GM23248 (cell line): ENCODE measurements at regions not wholly inside any gene's neighbourhood (a gene's known extent, or its start where the extent isn't known, plus 50 kb on each side); places are given as distances from the start of the nearest gene placed in this dataset.

ENCODE experiments used
- DNase-seq: peaks from one replicate; pipeline ENCODE4 v3.0.0-alpha.2; 2015
- H2AFZ ChIP-seq: fragments of 200-600 bp; sonication (generic); 2 replicates; pipeline ENCODE4 v1.6.1; 2016; ENCODE audit warnings: antibody characterized with exemption
- H3F3A ChIP-seq: fragments of 200-600 bp; sonication (generic); 2 replicates; pipeline ENCODE4 v1.6.1; 2016; ENCODE audit warnings: mild to moderate bottlenecking, antibody characterized with exemption, mixed run types; ENCODE audit not compliant: insufficient read depth
- H3K27ac ChIP-seq: fragments of 200-600 bp; sonication (generic); 2 replicates; pipeline ENCODE4 v1.5.1; 2016; ENCODE audit warnings: mild to moderate bottlenecking
- H3K27me3 ChIP-seq: fragments of 200-600 bp; sonication (generic); replicated peaks from 2 replicates; pipeline ENCODE4 v1.6.1; 2016; ENCODE audit warnings: mild to moderate bottlenecking; ENCODE audit not compliant: insufficient read depth
- H3K36me3 ChIP-seq: fragments of 200-600 bp; sonication (generic); 2 replicates; pipeline ENCODE4 v1.6.1; 2016; ENCODE audit warnings: low read depth, mild to moderate bottlenecking
- H3K4me1 ChIP-seq: fragments of 200-600 bp; sonication (generic); 2 replicates; pipeline ENCODE4 v1.6.1; 2016; ENCODE audit warnings: mild to moderate bottlenecking; ENCODE audit not compliant: insufficient read depth
- H3K4me2 ChIP-seq: fragments of 200-600 bp; sonication (generic); one replicate; pipeline ENCODE4 v1.6.1; 2016; ENCODE audit warnings: mild to moderate bottlenecking; ENCODE audit not compliant: unreplicated experiment
- H3K4me3 ChIP-seq: fragments of 200-600 bp; sonication (generic); 2 replicates; pipeline ENCODE4 v1.5.1; 2016; ENCODE audit warnings: mild to moderate bottlenecking
- H3K79me2 ChIP-seq: fragments of 200-600 bp; sonication (generic); 2 replicates; pipeline ENCODE4 v1.6.1; 2016; ENCODE audit warnings: mild to moderate bottlenecking; ENCODE audit not compliant: insufficient read depth
- H3K9ac ChIP-seq: fragments of 200-600 bp; sonication (generic); 2 replicates; pipeline ENCODE4 v1.6.1; 2016; ENCODE audit warnings: mild to moderate bottlenecking
- H3K9me2 ChIP-seq: fragments of 200-600 bp; sonication (generic); 2 replicates; pipeline ENCODE4 v1.6.1; 2016; ENCODE audit warnings: mixed run types, mild to moderate bottlenecking, moderate library complexity; ENCODE audit not compliant: insufficient read depth
- H3K9me3 ChIP-seq: fragments of 200-600 bp; sonication (generic); one replicate; pipeline ENCODE4 v1.6.1; 2017; ENCODE audit warnings: low read depth
- H4K20me1 ChIP-seq: fragments of 200-600 bp; sonication (generic); 2 replicates; pipeline ENCODE4 v1.6.0; 2016; ENCODE audit not compliant: insufficient read depth
- EZH2 ChIP-seq: fragments of 200-600 bp; sonication (generic); IDR thresholded peaks from 2 replicates; pipeline ENCODE4 v1.6.1; 2018; ENCODE audit warnings: antibody characterized with exemption, mild to moderate bottlenecking; ENCODE audit not compliant: insufficient read depth, poor library complexity, severe bottlenecking
- EZH2phosphoT487 ChIP-seq: fragments of 200-600 bp; sonication (generic); IDR thresholded peaks from 2 replicates; pipeline ENCODE4 v1.6.1; 2018; ENCODE audit warnings: antibody characterized with exemption, moderate library complexity, mild to moderate bottlenecking, low read depth; ENCODE audit not compliant: insufficient read depth
- WGBS, 2 experiments: methylation state at CpG; one replicate each; pipeline ENCODE4 v1.1.6; 2015 to 2017; ENCODE audit warnings: low lambda C conversion rate in 2 of 2, low coverage in 1 of 2; ENCODE audit errors: missing lambda C conversion rate in 2 of 2; 5-methylcytosine and 5-hydroxymethylcytosine counted together
- in situ Hi-C: fragments of 300-500 bp; cut with MboI; formaldehyde crosslinking; loops from 2 replicates; pipeline ENCODE4 v1.15.0; 2020

GRCh38 chr3:107264888-107265287 is 112.4 kb upstream of the CCDC54 start:
- in situ Hi-C loops: no loop called here
- WGBS, 2 experiments: 69 to 70% methylated on average over 6 of the region's 6 CpGs
- Histone ChIP-seq H3K27ac (no peak overlapping the region), H3K9ac (no peak overlapping the region), H3K9me2 (no peaks in the 10 kb centered on the region), H3K79me2 (no peaks in the 10 kb centered on the region), H3F3A (no peaks in the 10 kb centered on the region), H3K4me1 (no peaks in the 10 kb centered on the region), H4K20me1 (no peaks in the 10 kb centered on the region), H3K36me3 (no peaks in the 10 kb centered on the region), H3K4me3 (no peak overlapping the region), H3K27me3 (no peaks in the 10 kb centered on the region), H3K4me2 (no peak overlapping the region), H3K9me3 (no peaks in the 10 kb centered on the region), H2AFZ (no peak overlapping the region)
- TF ChIP-seq EZH2phosphoT487 (no peak), EZH2 (no peak)
- no peak for DNase-seq

- H3K4me2 ChIP-seq: no peak overlapping the region
- no peak overlapping the region for H3K9ac ChIP-seq
- in situ Hi-C loops: no loop called here
- no peaks in the 10 kb centered on the region for H3K27me3 ChIP-seq
- no peaks in the 10 kb centered on the region for H3K36me3 ChIP-seq
- no peaks in the 10 kb centered on the region for H3K9me2 ChIP-seq
- 89 to 92% methylated on average over 1 of the region's 1 CpG for WGBS, 2 experiments
- H4K20me1 ChIP-seq: no peaks in the 10 kb centered on the region
- TF ChIP-seq EZH2phosphoT487: no peak
- TF ChIP-seq EZH2: no peak
- no peak overlapping the region for H3K4me3 ChIP-seq
- no peak overlapping the region for H2AFZ ChIP-seq
- no peaks in the 10 kb centered on the region for H3F3A ChIP-seq
- H3K4me1 ChIP-seq: no peaks in the 10 kb centered on the region
- DNase-seq: no peak
- no peaks in the 10 kb centered on the region for H3K9me3 ChIP-seq
- H3K79me2 ChIP-seq: no peaks in the 10 kb centered on the region
- no peak overlapping the region for H3K27ac ChIP-seq
Observed at GRCh38 chr3:107265526-107265925, 111.7 kb upstream of the CCDC54 start.

- no peak for DNase-seq
- no peaks in the 10 kb centered on the region for H3K9me2 ChIP-seq
- H2AFZ ChIP-seq: no peak overlapping the region
- H3K79me2 ChIP-seq: no peaks in the 10 kb centered on the region
- in situ Hi-C loops: no loop called here
- no peak overlapping the region for H3K4me2 ChIP-seq
- H3K4me1 ChIP-seq: 0 out of 2 replicates have a peak, but pooled peaks cover 5% of the 10 kb centered on the region
- no peaks in the 10 kb centered on the region for H4K20me1 ChIP-seq
- no peak for TF ChIP-seq EZH2phosphoT487
- no peak for TF ChIP-seq EZH2
- no peak overlapping the region for H3K9ac ChIP-seq
- no peaks in the 10 kb centered on the region for H3F3A ChIP-seq
- WGBS, 2 experiments: 80 to 89% methylated on average over 4 of the region's 4 CpGs
- H3K4me3 ChIP-seq: no peak overlapping the region
- H3K9me3 ChIP-seq: no peaks in the 10 kb centered on the region
- no peaks in the 10 kb centered on the region for H3K36me3 ChIP-seq
- H3K27me3 ChIP-seq: no peaks in the 10 kb centered on the region
- H3K27ac ChIP-seq: no peak overlapping the region
Observed at GRCh38 chr3:107268469-107268868, 108.8 kb upstream of the CCDC54 start.

GRCh38 chr3:107269136-107269535 is 108.1 kb upstream of the CCDC54 start:
- 90 to 91% methylated on average over 7 of the region's 7 CpGs for WGBS, 2 experiments
- Histone ChIP-seq H3K4me2 (no peak overlapping the region), H3K9me3 (no peaks in the 10 kb centered on the region), H3K79me2 (no peaks in the 10 kb centered on the region), H3K9ac (no peak overlapping the region), H3K4me1 (0 out of 2 replicates have a peak, but pooled peaks cover 5% of the 10 kb centered on the region), H3K4me3 (no peak overlapping the region), H3F3A (no peaks in the 10 kb centered on the region), H4K20me1 (no peaks in the 10 kb centered on the region), H2AFZ (no peak overlapping the region), H3K27me3 (no peaks in the 10 kb centered on the region), H3K9me2 (no peaks in the 10 kb centered on the region), H3K36me3 (no peaks in the 10 kb centered on the region), H3K27ac (no peak overlapping the region)
- in situ Hi-C loops: no loop called here
- no peak for DNase-seq
- TF ChIP-seq EZH2: no peak
- no peak for TF ChIP-seq EZH2phosphoT487
